HG03095 (cell line): ENCODE measurements at regions not wholly inside any gene's neighbourhood (a gene's known extent, or its start where the extent isn't known, plus 50 kb on each side); places are given as distances from the start of the nearest gene placed in this dataset.
"Not testable (repeated sequence)": the region's sequence is repeated elsewhere in the genome, so short reads cannot be mapped to it uniquely, and the experiment has no call there.

ENCODE experiments used
- ATAC-seq: cut with Tn5 transposase; IDR thresholded peaks from one replicate; pipeline ENCODE4 v1.9.1; 2021; ENCODE audit warnings: moderate library complexity; ENCODE audit not compliant: unreplicated experiment

DNA sequence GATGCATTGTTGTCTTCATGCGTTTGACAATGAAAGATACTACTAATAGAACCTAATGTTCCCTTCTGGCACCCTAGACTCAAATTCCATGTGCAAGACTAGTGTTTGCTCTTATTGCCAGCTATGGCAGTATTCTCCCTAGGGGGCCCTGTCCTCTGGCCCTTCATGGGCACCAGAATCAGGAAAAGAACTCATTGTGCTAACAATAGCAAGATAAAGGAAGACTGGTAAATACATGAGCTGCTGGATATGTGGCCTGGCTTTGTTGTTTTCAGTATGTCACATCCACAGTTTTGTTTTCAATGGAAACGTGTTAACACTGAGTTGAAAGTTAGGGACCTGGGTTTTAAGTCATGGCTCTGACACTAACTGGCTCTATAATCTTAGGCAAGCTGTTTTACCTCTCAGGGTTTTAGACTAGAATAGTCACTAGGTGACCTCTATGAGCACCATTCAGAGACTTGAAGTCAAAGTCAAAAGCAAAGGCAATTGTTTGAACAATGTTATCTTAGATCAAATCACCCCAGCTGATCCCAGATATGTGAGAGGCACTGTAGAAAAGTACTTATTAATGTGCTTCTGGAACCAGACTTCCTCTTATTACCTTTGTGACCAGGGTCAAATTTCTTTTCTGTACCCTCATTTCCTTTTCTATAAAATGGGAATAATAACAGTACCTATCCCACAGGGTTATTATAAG, 253.7 kb upstream of the DIAPH2 start:
- no peak for ATAC-seq

- no peak for ATAC-seq
These were observed 252.0 kb upstream of the DIAPH2 start for GRCh38 chrX:96432647-96433046.

- no peak for ATAC-seq
These were observed 251.1 kb upstream of the DIAPH2 start for GRCh38 chrX:96433409-96434077.

GRCh38 chrX:96435378-96436035, 249.1 kb upstream of the DIAPH2 start:
- ATAC-seq = no peak

- ATAC-seq = no peak
These were observed 248.5 kb upstream of the DIAPH2 start for GRCh38 chrX:96436105-96436504.

- ATAC-seq = no peak
These were observed 245.8 kb upstream of the DIAPH2 start for GRCh38 chrX:96438803-96439202.

- no peak for ATAC-seq
These were observed 243.7 kb upstream of the DIAPH2 start for GRCh38 chrX:96440941-96441340.

GRCh38 chrX:96445531-96446065, 239.0 kb upstream of the DIAPH2 start:
- no peak for ATAC-seq

GRCh38 chrX:96446524-96446923, 238.1 kb upstream of the DIAPH2 start:
- no peak for ATAC-seq

DNA sequence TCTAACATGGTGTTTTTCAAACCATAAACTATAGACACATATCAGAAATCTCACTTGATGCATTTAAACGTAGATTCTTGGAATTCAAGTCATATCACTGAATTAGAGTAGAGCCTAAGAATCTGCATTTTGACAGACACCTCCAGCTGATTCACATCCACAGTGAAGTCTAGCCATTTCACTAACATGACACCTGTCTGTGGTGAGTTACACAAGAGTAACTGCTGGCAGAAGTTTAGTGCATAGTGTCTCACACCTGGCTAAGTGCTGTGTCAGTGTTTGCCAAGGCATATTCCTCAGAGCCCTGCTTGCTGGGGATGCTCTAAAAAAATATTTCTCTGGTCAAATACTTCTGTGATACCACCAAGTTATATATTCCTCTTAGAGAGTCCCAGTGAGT, 237.5 kb upstream of the DIAPH2 start:
- no peak for ATAC-seq

DNA sequence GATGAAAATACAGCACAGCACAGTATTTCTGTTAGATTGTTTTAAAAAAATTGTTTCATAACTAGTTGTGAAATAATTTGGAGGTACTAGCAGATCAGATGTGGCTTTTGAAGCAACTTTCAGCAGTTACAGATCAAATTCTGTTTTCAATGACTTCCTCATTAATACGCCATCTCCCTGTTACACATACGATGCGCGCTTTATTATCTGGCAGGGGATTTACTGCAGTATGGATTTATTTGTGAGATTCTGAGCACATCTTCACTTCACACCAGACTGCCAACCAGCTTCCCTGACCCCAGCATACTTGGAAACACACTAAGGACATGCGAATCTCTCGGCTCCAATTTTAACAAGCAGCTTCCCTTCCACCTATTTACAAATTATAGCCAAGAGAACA, 235.5 kb upstream of the DIAPH2 start:
- ATAC-seq = no peak

- no peak for ATAC-seq
These were observed 234.7 kb upstream of the DIAPH2 start for GRCh38 chrX:96449896-96450295.

DNA sequence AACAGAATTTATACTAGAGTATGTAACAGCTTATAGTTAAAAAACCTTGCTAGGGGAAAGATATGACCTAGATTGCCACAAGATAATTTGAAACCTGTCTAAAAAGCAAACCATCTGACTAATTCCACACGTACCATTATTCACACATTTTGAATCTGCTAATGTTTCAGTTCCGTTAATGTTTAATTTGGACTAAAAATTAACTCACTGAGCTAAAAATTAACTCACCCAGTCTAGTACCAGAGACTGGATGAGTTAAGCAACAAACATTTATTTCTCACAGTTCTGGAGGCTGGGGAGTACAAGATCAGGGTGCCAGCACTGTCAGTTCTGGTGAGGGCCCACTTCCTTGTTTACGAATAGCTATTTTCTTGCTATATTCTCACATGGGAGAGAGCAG, 231.5 kb upstream of the DIAPH2 start:
- ATAC-seq = peak; percentile 82

DNA sequence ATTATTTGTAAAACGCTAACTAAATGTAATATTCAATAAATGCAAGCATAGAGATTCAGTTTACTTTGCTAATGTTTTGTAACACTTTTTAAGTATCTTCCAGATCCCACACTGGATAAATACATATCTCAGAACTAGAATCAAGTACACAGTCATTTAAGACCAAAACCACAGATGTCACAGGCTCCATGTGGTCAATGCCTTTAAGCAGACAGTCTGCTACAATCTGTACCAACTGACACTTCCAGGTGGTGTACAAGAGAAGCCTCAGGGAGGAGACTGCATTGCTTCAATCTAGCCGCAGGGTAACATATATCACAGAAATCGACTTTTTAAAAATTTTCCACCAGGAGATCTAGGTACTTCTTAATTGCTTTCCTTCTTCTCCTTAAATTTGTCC, 229.6 kb upstream of the DIAPH2 start:
- ATAC-seq = no peak

DNA sequence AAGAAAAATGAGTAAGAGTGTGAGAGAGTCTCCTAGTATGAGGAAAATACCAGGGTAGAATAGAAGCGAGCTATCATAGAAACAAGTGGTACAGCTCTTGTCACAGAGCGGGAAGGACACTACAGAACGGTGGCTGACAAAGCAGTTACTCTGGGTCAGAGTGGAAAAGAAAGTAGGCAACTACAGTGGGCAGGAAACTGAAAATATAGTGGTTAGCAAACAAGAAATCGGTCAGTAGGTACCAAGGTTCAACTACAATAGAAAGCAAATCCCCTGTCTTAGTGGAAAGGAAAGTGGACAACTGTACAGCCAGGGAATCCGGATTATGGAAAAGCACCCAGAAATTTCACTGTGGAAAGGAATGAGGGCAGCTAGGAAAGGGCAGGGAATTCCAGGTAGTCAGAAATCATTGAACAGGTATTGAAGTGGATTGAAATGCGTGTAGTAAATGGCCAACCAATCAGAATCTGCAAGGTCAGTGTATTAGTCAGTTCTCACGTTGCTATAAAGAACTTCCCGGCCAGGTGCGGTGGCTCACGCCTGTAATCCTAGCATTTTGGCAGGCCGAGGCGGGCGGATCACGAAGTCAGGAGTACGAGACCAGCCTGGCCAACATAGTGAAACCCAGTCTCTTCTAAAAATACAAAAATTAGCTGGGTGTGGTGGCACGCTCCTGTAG, 219.6 kb upstream of the DIAPH2 start:
- ATAC-seq = no peak

DNA sequence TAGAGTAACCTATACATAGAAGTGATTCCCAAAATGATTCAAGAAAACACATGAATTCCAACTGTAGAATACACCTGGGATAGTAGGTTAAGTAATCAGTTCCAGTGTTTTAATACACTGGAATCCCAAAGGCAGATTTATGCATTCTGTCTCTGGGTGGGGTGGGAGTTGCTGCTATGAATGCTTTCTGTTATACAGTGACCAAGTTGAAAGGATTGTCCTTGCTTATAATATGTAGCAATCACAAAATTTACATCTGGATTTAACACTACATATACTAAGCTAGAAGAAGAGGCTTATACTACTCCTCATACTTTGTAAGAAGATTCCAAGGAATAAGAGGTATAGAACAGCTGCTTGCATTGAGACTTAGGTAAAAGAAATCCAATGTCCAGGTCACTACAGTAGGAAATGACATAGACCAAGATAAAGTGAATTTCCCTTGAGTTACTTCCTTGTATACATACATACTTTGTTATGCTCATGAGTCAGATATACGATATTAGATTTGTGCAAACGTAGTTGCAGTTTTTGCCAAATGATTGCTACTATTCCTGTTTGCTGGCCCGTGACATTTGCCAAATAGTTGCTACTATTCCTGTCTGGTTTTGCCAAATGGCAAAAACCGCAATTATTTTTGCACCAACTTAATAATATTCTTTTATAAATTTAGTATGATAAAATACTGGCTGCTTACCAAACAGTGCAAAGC, 210.5 kb upstream of the DIAPH2 start:
- ATAC-seq = no peak

GRCh38 chrX:96474741-96475125, 209.9 kb upstream of the DIAPH2 start:
- no peak for ATAC-seq

DNA sequence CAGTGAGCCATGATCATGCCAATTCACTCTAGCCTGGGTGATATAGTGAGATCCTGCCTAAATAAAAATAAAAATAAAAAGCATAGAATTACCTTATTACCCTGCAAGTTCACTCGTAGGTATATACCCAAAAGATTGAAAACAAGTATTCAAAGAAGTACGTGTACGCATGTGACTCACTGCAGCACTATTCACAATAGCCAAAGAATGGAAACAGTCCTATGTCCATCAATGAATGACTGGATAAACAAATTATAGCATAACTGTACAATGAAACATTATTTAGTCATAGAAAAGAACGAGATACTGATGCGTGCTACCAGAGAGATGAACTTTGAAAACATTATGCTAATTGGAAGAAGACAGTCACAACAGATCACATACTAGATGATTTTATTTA, 204.6 kb upstream of the DIAPH2 start:
- no peak for ATAC-seq

DNA sequence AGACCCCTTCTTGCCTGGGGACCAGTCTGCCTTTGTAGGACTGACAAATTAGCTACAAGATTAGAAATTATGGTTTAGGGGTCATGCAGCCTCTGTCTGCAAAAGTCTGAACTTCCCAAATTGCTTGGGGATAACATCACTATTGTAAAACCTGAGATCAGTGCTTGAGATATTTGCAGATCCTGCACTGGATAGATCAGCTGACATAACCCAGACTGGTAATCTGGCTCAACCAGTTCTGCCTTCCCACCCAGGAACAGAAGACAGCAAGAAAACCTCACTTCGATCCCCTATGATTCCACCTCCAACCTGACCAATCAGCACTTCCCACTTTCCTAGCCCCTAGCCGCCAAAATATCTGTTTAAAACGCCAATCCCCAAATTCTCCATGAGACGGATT, 202.8 kb upstream of the DIAPH2 start:
- no peak for ATAC-seq

GRCh38 chrX:96483647-96484160, 200.9 kb upstream of the DIAPH2 start:
- ATAC-seq = no peak

- not testable (repeated sequence) for ATAC-seq
These were observed 198.0 kb upstream of the DIAPH2 start for GRCh38 chrX:96486687-96487086.
